NCI-H774 (cell line): ENCODE measurements at regions not wholly inside any gene's neighbourhood (a gene's known extent, or its start where the extent isn't known, plus 50 kb on each side); places are given as distances from the start of the nearest gene placed in this dataset.
A peak's percentile ranks its signal among the peaks of the same experiment; 100 is the strongest.
"Not testable (repeated sequence)": the region's sequence is repeated elsewhere in the genome, so short reads cannot be mapped to it uniquely, and the experiment has no call there.

Experiments
- DNase-seq: peaks from one replicate; lab custom pipeline; 2025; lab: John Stamatoyannopoulos, UW

GRCh38 chr15:69601711-69602504, 149.3 kb downstream of the RPLP1 start:
- DNase-seq = no peak

GRCh38 chr15:69602921-69603320, 150.3 kb downstream of the RPLP1 start:
- no peak for DNase-seq

GRCh38 chr15:69603369-69604071, 150.9 kb downstream of the RPLP1 start:
- no peak for DNase-seq

GRCh38 chr15:69604072-69604411, 151.4 kb downstream of the RPLP1 start:
- peak; percentile 79 for DNase-seq

- no peak for DNase-seq
Measured at GRCh38 chr15:69606144-69606543, 153.5 kb downstream of the RPLP1 start.

GRCh38 chr15:69606921-69607500, 154.4 kb downstream of the RPLP1 start:
- DNase-seq = no peak

GRCh38 chr15:69608661-69609060, 156.0 kb downstream of the RPLP1 start:
- no peak for DNase-seq

GRCh38 chr15:69609176-69609575, 156.6 kb downstream of the RPLP1 start:
- no peak for DNase-seq

- DNase-seq = no peak
Measured at GRCh38 chr15:69609776-69610175, 157.2 kb downstream of the RPLP1 start.

GRCh38 chr15:69610277-69610676, 157.7 kb downstream of the RPLP1 start:
- DNase-seq = no peak

GRCh38 chr15:69610858-69611257, 158.2 kb downstream of the RPLP1 start:
- DNase-seq = no peak

- DNase-seq = peak; percentile 23
Measured at GRCh38 chr15:69612112-69612511, 159.5 kb downstream of the RPLP1 start.

GRCh38 chr15:69613182-69613581, 160.6 kb downstream of the RPLP1 start:
- DNase-seq = no peak

- DNase-seq = no peak
Measured at GRCh38 chr15:69613988-69614387, 161.4 kb downstream of the RPLP1 start.

GRCh38 chr15:69615736-69616135, 163.1 kb downstream of the RPLP1 start:
- no peak for DNase-seq

GRCh38 chr15:69616558-69616957, 163.9 kb downstream of the RPLP1 start:
- DNase-seq = no peak

- DNase-seq = not testable (repeated sequence)
Measured at GRCh38 chr15:69617144-69617543, 164.5 kb downstream of the RPLP1 start.

- DNase-seq = no peak
Measured at GRCh38 chr15:69623392-69624154, 171.0 kb downstream of the RPLP1 start.

- DNase-seq = no peak
Measured at GRCh38 chr15:69624155-69624520, 171.5 kb downstream of the RPLP1 start.

GRCh38 chr15:69624816-69625215, 172.2 kb downstream of the RPLP1 start:
- DNase-seq = no peak

GRCh38 chr15:69625328-69625727, 172.7 kb downstream of the RPLP1 start:
- no peak for DNase-seq
